GM23338 (cell line): ENCODE measurements at regions not wholly inside any gene's neighbourhood (a gene's known extent, or its start where the extent isn't known, plus 50 kb on each side); places are given as distances from the start of the nearest gene placed in this dataset.

Experiments
- CREB1 ChIP-seq: fragments of 250-450 bp; sonication (Bioruptor Pico); IDR thresholded peaks from 2 replicates; pipeline ENCODE4 v1.5.0; 2020; ENCODE audit warnings: low read depth, mild to moderate bottlenecking, moderate library complexity
- CTCF ChIP-seq, 2 experiments: fragments of 200-600 bp in 1 of 2; sonication (generic) in 1 of 2; conservative IDR thresholded peaks; 2 replicates each; pipeline versions ENCODE4 v1.5.1 to v1.6.1; 2016 to 2017; ENCODE audit warnings: antibody characterized with exemption in 2 of 2, low read depth in 2 of 2, mild to moderate bottlenecking in 2 of 2, moderate library complexity in 1 of 2
- EZH2 ChIP-seq: fragments of 200-600 bp; sonication (generic); IDR thresholded peaks from one replicate; pipeline ENCODE4 v1.8.0; 2017; ENCODE audit warnings: antibody characterized with exemption, mild to moderate bottlenecking, low read depth; ENCODE audit not compliant: unreplicated experiment
- EZH2phosphoT487 ChIP-seq: fragments of 200-600 bp; sonication (generic); IDR thresholded peaks from one replicate; pipeline ENCODE4 v1.8.1; 2018; ENCODE audit warnings: antibody characterized with exemption; ENCODE audit not compliant: unreplicated experiment
- JUNB ChIP-seq: IDR thresholded peaks from one replicate; pipeline ENCODE4 v1.6.1; 2016; ENCODE audit warnings: antibody characterized with exemption; ENCODE audit not compliant: unreplicated experiment
- POLR2AphosphoS5 ChIP-seq: IDR thresholded peaks from 2 replicates; pipeline ENCODE4 v1.6.1; 2016; ENCODE audit warnings: antibody characterized with exemption, low read depth
- REST ChIP-seq: IDR thresholded peaks from one replicate; pipeline ENCODE4 v1.6.1; 2018; ENCODE audit warnings: antibody characterized with exemption; ENCODE audit not compliant: unreplicated experiment
- STAT1 ChIP-seq: IDR thresholded peaks from one replicate; pipeline ENCODE4 v1.6.1; 2016; ENCODE audit warnings: antibody characterized with exemption; ENCODE audit not compliant: unreplicated experiment
- ZNF331 ChIP-seq: fragments of 250-450 bp; sonication (Bioruptor Pico); IDR thresholded peaks from 2 replicates; pipeline ENCODE4 v1.5.0; 2020; ENCODE audit warnings: low read depth, mild to moderate bottlenecking, moderate library complexity

- TF ChIP-seq CTCF (conservative IDR thresholded peaks at IDR 0.05; ENCODE audit: low read depth in 2 of 2) = no peak
- no peak for TF ChIP-seq JUNB
- TF ChIP-seq POLR2AphosphoS5 = no peak
- TF ChIP-seq EZH2phosphoT487 = no peak
- no peak for TF ChIP-seq CREB1 (CRISPR knock-in tag)
- no peak for TF ChIP-seq REST
- TF ChIP-seq EZH2 = no peak
- TF ChIP-seq ZNF331 (CRISPR knock-in tag) = no peak
- TF ChIP-seq STAT1 = no peak
Observed at GRCh38 chr5:123879071-123879470, 367.1 kb downstream of the CSNK1G3 start.
